H1 (cell line): ENCODE measurements at regions not wholly inside any gene's neighbourhood (a gene's known extent, or its start where the extent isn't known, plus 50 kb on each side); places are given as distances from the start of the nearest gene placed in this dataset.
A peak's percentile ranks its signal among the peaks of the same experiment; 100 is the strongest.

Experiments used
- ATF3 ChIP-seq: IDR thresholded peaks from 2 replicates; pipeline ENCODE4 v1.6.1; 2011; ENCODE audit warnings: low read depth, mild to moderate bottlenecking, low read length; ENCODE audit not compliant: insufficient read depth
- BCL11A ChIP-seq, 2 experiments: IDR thresholded peaks; one replicate each; pipeline ENCODE4 v1.6.1; 2011; ENCODE audit warnings: low read depth in 2 of 2, low read length in 2 of 2, mild to moderate bottlenecking in 2 of 2
- BRCA1 ChIP-seq: IDR thresholded peaks from 2 replicates; pipeline ENCODE4 v1.6.1; 2012; ENCODE audit warnings: low read depth, low read length, improper control_type of control experiment
- FOSL1 ChIP-seq: IDR thresholded peaks from 2 replicates; pipeline ENCODE4 v1.6.1; 2011; ENCODE audit warnings: mild to moderate bottlenecking, low read depth, low read length, moderate library complexity; ENCODE audit not compliant: insufficient read depth
- GABPA ChIP-seq: IDR thresholded peaks from 2 replicates; pipeline ENCODE4 v1.6.1; 2011; ENCODE audit warnings: mild to moderate bottlenecking, low read length, moderate library complexity, borderline replicate concordance; ENCODE audit not compliant: insufficient read depth
- GTF2F1 ChIP-seq: IDR thresholded peaks from 2 replicates; pipeline ENCODE4 v1.6.1; 2012; ENCODE audit warnings: low read depth, low read length, improper control_type of control experiment, borderline replicate concordance
- HDAC6 ChIP-seq: IDR thresholded peaks from one replicate; pipeline ENCODE4 v1.7.1; 2012; ENCODE audit warnings: low read depth, mild to moderate bottlenecking, inconsistent platforms, low read length, moderate library complexity
- MAFK ChIP-seq: IDR thresholded peaks from 2 replicates; pipeline ENCODE4 v1.6.1; 2012; ENCODE audit warnings: low read depth, mild to moderate bottlenecking, improper control_type of control experiment, low read length
- NRF1 ChIP-seq: IDR thresholded peaks from 2 replicates; pipeline ENCODE4 v1.6.1; 2011; ENCODE audit warnings: mild to moderate bottlenecking, low read depth, low read length, improper control_type of control experiment
- PHF8 ChIP-seq: fragments of 200-600 bp; sonication (generic); conservative IDR thresholded peaks from 2 replicates; pipeline ENCODE4 v1.7.1; 2012; ENCODE audit warnings: low read depth, mild to moderate bottlenecking, inconsistent platforms, low read length, moderate library complexity
- POU5F1 ChIP-seq: IDR thresholded peaks from 2 replicates; pipeline ENCODE4 v1.6.1; 2011; ENCODE audit warnings: low read depth, mild to moderate bottlenecking, low read length, moderate library complexity
- RNF2 ChIP-seq: fragments of 200-900, 300-1000 bp; sonication (generic); IDR thresholded peaks from 2 replicates; pipeline ENCODE4 v1.7.1; 2016; ENCODE audit warnings: borderline replicate concordance, low read depth, mild to moderate bottlenecking, antibody characterized with exemption, low read length; ENCODE audit not compliant: poor library complexity, severe bottlenecking; ENCODE audit errors: missing control alignments
- RXRA ChIP-seq: IDR thresholded peaks from 2 replicates; pipeline ENCODE4 v1.6.1; 2011; ENCODE audit warnings: low read depth, mild to moderate bottlenecking, low read length, moderate library complexity; ENCODE audit not compliant: insufficient read depth
- SAP30 ChIP-seq: fragments of 300-600 bp; sonication (generic); IDR thresholded peaks from 2 replicates; pipeline ENCODE4 v1.7.1; 2012; ENCODE audit warnings: low read length, moderate library complexity, mild to moderate bottlenecking, inconsistent platforms; ENCODE audit not compliant: insufficient read depth, insufficient replicate concordance
- SIN3A ChIP-seq, 2 experiments: IDR thresholded peaks in 1 of 2; conservative IDR thresholded peaks in 1 of 2; 2 replicates each; pipeline ENCODE4 v1.6.1; 2011 to 2012; ENCODE audit warnings: low read length in 2 of 2, improper control_type of control experiment in 1 of 2, low read depth in 1 of 2, mild to moderate bottlenecking in 1 of 2
- SP2 ChIP-seq: IDR thresholded peaks from 2 replicates; pipeline ENCODE4 v1.6.1; 2012; ENCODE audit warnings: mild to moderate bottlenecking, low read length, inconsistent platforms
- SRF ChIP-seq: IDR thresholded peaks from 2 replicates; pipeline ENCODE4 v1.6.1; 2011; ENCODE audit warnings: mild to moderate bottlenecking, low read depth, low read length, moderate library complexity
- TAF1 ChIP-seq: IDR thresholded peaks from 2 replicates; pipeline ENCODE4 v1.6.1; 2011; ENCODE audit warnings: mild to moderate bottlenecking, low read depth, low read length
- TF ChIP-seq, protein P1 (sequence below): IDR thresholded peaks from 2 replicates; pipeline ENCODE4 v1.6.1; 2012; ENCODE audit warnings: low read length, inconsistent platforms
- TF ChIP-seq, protein P2 (sequence below): IDR thresholded peaks from 2 replicates; pipeline ENCODE4 v1.6.1; 2012; ENCODE audit warnings: inconsistent platforms

GRCh38 chr18:22348521-22349316 lies 69.0 kb downstream of the CTAGE1 start (continued):
- 0 out of 2 replicates have a peak, but pooled peaks have one; percentile 39 for TF ChIP-seq GABPA
- no peak for TF ChIP-seq POU5F1
- no peak for TF ChIP-seq SAP30
- TF ChIP-seq HDAC6, result no peak
- no peak for TF ChIP-seq GTF2F1
- TF ChIP-seq SRF, result no peak
- no peak for TF ChIP-seq SP2
- TF ChIP-seq, protein P1, sequence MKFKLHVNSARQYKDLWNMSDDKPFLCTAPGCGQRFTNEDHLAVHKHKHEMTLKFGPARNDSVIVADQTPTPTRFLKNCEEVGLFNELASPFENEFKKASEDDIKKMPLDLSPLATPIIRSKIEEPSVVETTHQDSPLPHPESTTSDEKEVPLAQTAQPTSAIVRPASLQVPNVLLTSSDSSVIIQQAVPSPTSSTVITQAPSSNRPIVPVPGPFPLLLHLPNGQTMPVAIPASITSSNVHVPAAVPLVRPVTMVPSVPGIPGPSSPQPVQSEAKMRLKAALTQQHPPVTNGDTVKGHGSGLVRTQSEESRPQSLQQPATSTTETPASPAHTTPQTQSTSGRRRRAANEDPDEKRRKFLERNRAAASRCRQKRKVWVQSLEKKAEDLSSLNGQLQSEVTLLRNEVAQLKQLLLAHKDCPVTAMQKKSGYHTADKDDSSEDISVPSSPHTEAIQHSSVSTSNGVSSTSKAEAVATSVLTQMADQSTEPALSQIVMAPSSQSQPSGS, result no peak
- TF ChIP-seq SIN3A (conservative IDR thresholded peaks at IDR 0.05 in 1 of 2, IDR thresholded peaks at IDR 0.05 in 1 of 2; ENCODE audit: low read depth in 1 of 2, low read length in 2 of 2), result no peak
- TF ChIP-seq TAF1, result no peak
- TF ChIP-seq NRF1, result no peak
- TF ChIP-seq BCL11A (IDR thresholded peaks at IDR 0.05; ENCODE audit: low read depth in 2 of 2, low read length in 2 of 2), result no peak
- TF ChIP-seq FOSL1, result no peak
- TF ChIP-seq MAFK, result no peak
- no peak for TF ChIP-seq RNF2
- TF ChIP-seq, protein P2, sequence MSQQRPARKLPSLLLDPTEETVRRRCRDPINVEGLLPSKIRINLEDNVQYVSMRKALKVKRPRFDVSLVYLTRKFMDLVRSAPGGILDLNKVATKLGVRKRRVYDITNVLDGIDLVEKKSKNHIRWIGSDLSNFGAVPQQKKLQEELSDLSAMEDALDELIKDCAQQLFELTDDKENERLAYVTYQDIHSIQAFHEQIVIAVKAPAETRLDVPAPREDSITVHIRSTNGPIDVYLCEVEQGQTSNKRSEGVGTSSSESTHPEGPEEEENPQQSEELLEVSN, result no peak
- no peak for TF ChIP-seq PHF8
- no peak for TF ChIP-seq ATF3
- no peak for TF ChIP-seq RXRA
- no peak for TF ChIP-seq BRCA1
